CD8-positive, alpha-beta memory T cell (primary cell): ENCODE measurements at regions not wholly inside any gene's neighbourhood (a gene's known extent, or its start where the extent isn't known, plus 50 kb on each side); places are given as distances from the start of the nearest gene placed in this dataset.
"Not testable (repeated sequence)": the region's sequence is repeated elsewhere in the genome, so short reads cannot be mapped to it uniquely, and the experiment has no call there.

ENCODE experiments used
- CTCF ChIA-PET: fragments of 350-600 bp; sonication (Branson Sonifier 250); formaldehyde crosslinking; loops from one replicate; lab custom pipeline; 2021; ENCODE audit warnings: antibody characterized with exemption; lab: Charles Lee
- POLR2A ChIA-PET: fragments of 350-600 bp; sonication (Branson Sonifier 250); formaldehyde crosslinking; loops from one replicate; lab custom pipeline; 2021; ENCODE audit warnings: antibody characterized with exemption; lab: Charles Lee
- DNase-seq, 5 donors: peaks; one replicate each; pipeline versions ENCODE4 v3.0.0 to v3.0.0-alpha.2; 2020 to 2022; ENCODE audit warnings: mixed read lengths in 1 of 5
- H3K27ac ChIP-seq: one replicate; pipeline ENCODE4 v1.7.0; 2013; ENCODE audit warnings: low read depth, mild to moderate bottlenecking, low read length, moderate library complexity
- H3K27me3 ChIP-seq: 2 replicates; pipeline ENCODE4 v1.7.0; 2013; ENCODE audit warnings: low read length, mild to moderate bottlenecking; ENCODE audit not compliant: insufficient read depth, poor library complexity, severe bottlenecking
- H3K36me3 ChIP-seq: 2 replicates; pipeline ENCODE4 v1.7.0; 2013; ENCODE audit warnings: mild to moderate bottlenecking, low read length, moderate library complexity; ENCODE audit not compliant: insufficient read depth
- H3K4me1 ChIP-seq: 2 replicates; pipeline ENCODE4 v1.7.0; 2013; ENCODE audit warnings: mild to moderate bottlenecking, low read length, moderate library complexity; ENCODE audit not compliant: insufficient read depth
- H3K4me3 ChIP-seq: 2 replicates; pipeline ENCODE4 v1.7.0; 2013; ENCODE audit warnings: mild to moderate bottlenecking, low read length
- H3K9me3 ChIP-seq: 2 replicates; pipeline ENCODE4 v1.7.0; 2013; ENCODE audit warnings: mild to moderate bottlenecking, low read length
- H3K27ac Mint-ChIP-seq, 8 donors: one replicate each; pipeline ENCODE4 v1.8.0; 2020 to 2021; ENCODE audit warnings: mixed read lengths in 8 of 8, mild to moderate bottlenecking in 6 of 8, inconsistent platforms in 3 of 8, moderate library complexity in 3 of 8
- H3K27me3 Mint-ChIP-seq, 2 donors: one replicate each; pipeline ENCODE4 v1.8.0; 2020 to 2021; ENCODE audit warnings: mixed read lengths in 2 of 2, mild to moderate bottlenecking in 1 of 2, moderate library complexity in 1 of 2
- H3K36me3 Mint-ChIP-seq, 3 donors: one replicate each; pipeline ENCODE4 v1.8.0; 2020 to 2021; ENCODE audit warnings: mixed read lengths in 3 of 3, inconsistent platforms in 1 of 3, mild to moderate bottlenecking in 1 of 3
- H3K4me1 Mint-ChIP-seq, 3 donors: one replicate each; pipeline ENCODE4 v1.8.0; 2020 to 2021; ENCODE audit warnings: mixed read lengths in 3 of 3, inconsistent platforms in 1 of 3, mild to moderate bottlenecking in 1 of 3
- H3K4me3 Mint-ChIP-seq, 7 donors: one replicate each; pipeline ENCODE4 v1.8.0; 2020 to 2021; ENCODE audit warnings: mixed read lengths in 7 of 7, mild to moderate bottlenecking in 6 of 7, moderate library complexity in 4 of 7, inconsistent platforms in 2 of 7
- H3K9me3 Mint-ChIP-seq, 5 donors: one replicate each; pipeline ENCODE4 v1.8.0; 2020 to 2022; ENCODE audit warnings: mixed read lengths in 5 of 5, mild to moderate bottlenecking in 3 of 5, moderate library complexity in 2 of 5, inconsistent platforms in 1 of 5

GRCh38 chr20:17824676-17825251, 125.0 kb downstream of the BANF2 start:
- Mint-ChIP-seq H3K9me3 (peaks cover 0 to 2% (median 0%) of the 10 kb centered on the region in 5 donors), H3K4me1 (no peaks in the 10 kb centered on the region), H3K4me3 (no peak overlapping the region), H3K27ac (no peak overlapping the region), H3K27me3 (peaks cover 0 to 10% of the 10 kb centered on the region in 2 donors), H3K36me3 (no peaks in the 10 kb centered on the region)
- Histone ChIP-seq H3K36me3 (no peaks in the 10 kb centered on the region), H3K9me3 (no peaks in the 10 kb centered on the region), H3K27me3 (no peaks in the 10 kb centered on the region), H3K4me1 (no peaks in the 10 kb centered on the region), H3K27ac (no peak overlapping the region), H3K4me3 (no peak overlapping the region)
- POLR2A ChIA-PET: no interaction called here
- no peak for DNase-seq
- CTCF ChIA-PET: no interaction called here

DNA sequence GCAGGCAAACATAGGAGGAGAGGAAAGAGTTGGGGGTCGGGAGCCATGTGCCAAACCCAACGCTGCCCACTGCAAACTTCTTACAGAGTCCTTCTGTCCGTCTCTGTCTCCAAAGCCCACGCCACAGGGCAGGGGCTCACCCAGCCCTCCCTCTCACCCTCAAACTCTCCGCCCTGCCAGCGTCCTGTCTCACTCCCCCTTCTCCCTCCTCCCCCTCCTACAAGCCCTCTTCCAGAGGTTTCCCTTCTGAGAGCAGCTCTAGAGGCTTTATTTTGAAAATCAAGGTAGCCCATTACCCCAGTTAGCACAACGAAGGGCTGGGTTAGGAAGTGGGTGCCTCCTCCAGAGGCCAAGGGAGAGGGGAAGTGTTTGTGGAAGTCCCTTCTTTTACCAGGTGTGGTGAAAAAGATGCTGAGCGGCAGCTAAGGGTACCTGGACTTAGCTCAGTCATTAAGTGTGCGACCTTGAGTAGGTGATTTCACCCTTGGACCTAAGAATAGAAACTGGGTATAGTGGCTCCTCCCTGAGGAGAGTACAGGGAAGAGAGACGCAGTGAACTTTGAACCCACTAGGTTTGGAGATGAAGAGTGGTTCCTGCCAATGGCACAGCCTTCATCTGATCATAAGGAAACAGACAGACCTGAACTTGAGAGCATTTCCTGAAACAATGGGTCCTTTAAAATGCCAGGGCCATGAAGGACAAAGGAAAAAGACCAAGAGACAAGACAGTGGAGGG, 123.8 kb downstream of the BANF2 start:
- H3K4me3 Mint-ChIP-seq: no peak overlapping the region
- no peaks in the 10 kb centered on the region for H3K4me1 Mint-ChIP-seq
- ChIA-PET CTCF (no interaction called here), POLR2A (no interaction called here)
- no peaks in the 10 kb centered on the region for H3K27me3 ChIP-seq
- H3K27ac ChIP-seq: no peak overlapping the region
- H3K4me3 ChIP-seq: no peak overlapping the region
- peak overlapping the region in 2 of 8 donors; percentile 27 to 37 for H3K27ac Mint-ChIP-seq
- H3K36me3 ChIP-seq: no peaks in the 10 kb centered on the region
- DNase-seq: no peak
- no peaks in the 10 kb centered on the region for H3K9me3 ChIP-seq
- peaks cover 0 to 6% (median 3%) of the 10 kb centered on the region in 3 donors for H3K36me3 Mint-ChIP-seq
- H3K9me3 Mint-ChIP-seq: peaks cover 5 to 10% (median 6%) of the 10 kb centered on the region in 5 donors
- H3K4me1 ChIP-seq: no peaks in the 10 kb centered on the region
- peaks cover 0 to 9% of the 10 kb centered on the region in 2 donors for H3K27me3 Mint-ChIP-seq

DNA sequence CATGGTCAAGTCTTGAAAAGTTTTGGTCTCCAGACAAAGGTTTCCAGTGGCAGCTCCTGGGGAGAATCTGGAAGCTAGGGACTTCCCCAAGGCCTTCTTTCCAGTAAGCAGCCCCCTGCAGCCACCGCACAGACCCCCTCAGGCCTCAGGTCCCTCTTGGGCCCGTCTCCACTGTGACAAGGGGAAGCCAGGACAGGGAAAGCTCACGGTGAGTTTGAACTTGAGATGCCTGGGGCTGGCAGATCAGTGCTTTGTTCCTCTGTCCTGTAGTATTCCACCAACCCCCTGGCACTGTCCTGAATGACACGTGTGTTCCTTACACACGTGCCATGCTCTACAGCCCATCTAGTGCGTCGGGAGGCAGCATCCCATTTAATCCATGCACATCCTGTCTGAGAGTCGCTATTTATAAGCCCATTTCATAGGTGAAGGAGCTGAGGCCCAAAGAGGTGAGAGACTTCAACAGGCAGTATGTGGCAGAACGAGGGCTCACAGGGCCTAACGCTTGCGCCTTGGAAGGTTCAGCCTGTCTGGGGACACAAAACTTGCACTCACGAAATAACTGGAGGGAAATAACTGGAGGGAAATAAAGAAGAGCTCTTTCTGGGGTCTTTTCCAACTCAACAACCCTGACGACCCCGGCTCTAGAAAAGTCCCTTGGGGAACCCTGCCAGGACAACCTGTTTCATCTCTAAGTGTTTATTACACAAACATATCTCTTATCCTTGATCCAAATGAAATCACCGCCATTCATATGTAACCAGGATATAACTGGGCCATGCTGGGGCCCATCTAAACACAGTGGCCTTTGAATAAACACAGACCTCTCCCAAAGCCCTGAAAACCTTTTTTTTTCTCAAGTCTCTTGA, 123.0 kb downstream of the BANF2 start:
- ChIA-PET POLR2A (no interaction called here), CTCF (no interaction called here)
- no peak overlapping the region for H3K4me3 ChIP-seq
- H3K36me3 ChIP-seq: no peaks in the 10 kb centered on the region
- H3K4me1 ChIP-seq: no peaks in the 10 kb centered on the region
- H3K4me3 Mint-ChIP-seq: no peak overlapping the region
- H3K27ac Mint-ChIP-seq: no peak overlapping the region
- no peaks in the 10 kb centered on the region for H3K9me3 ChIP-seq
- no peaks in the 10 kb centered on the region for H3K4me1 Mint-ChIP-seq
- H3K27ac ChIP-seq: no peak overlapping the region
- DNase-seq: no peak
- H3K27me3 ChIP-seq: no peaks in the 10 kb centered on the region
- H3K36me3 Mint-ChIP-seq: peaks cover 0 to 6% (median 3%) of the 10 kb centered on the region in 3 donors
- H3K9me3 Mint-ChIP-seq: peaks cover 5 to 14% (median 6%) of the 10 kb centered on the region in 5 donors
- peaks cover 0 to 4% of the 10 kb centered on the region in 2 donors for H3K27me3 Mint-ChIP-seq

GRCh38 chr20:17822039-17822438, 122.3 kb downstream of the BANF2 start:
- Histone ChIP-seq H3K36me3 (no peaks in the 10 kb centered on the region), H3K9me3 (no peaks in the 10 kb centered on the region), H3K27me3 (no peaks in the 10 kb centered on the region), H3K4me3 (no peak overlapping the region), H3K4me1 (no peaks in the 10 kb centered on the region), H3K27ac (no peak overlapping the region)
- ChIA-PET POLR2A (no interaction called here), CTCF (no interaction called here)
- H3K9me3 Mint-ChIP-seq: peaks cover 5 to 14% (median 6%) of the 10 kb centered on the region in 5 donors
- H3K27me3 Mint-ChIP-seq: peaks cover 0 to 4% of the 10 kb centered on the region in 2 donors
- H3K27ac Mint-ChIP-seq: no peak overlapping the region
- H3K36me3 Mint-ChIP-seq: peaks cover 0 to 6% (median 3%) of the 10 kb centered on the region in 3 donors
- no peak overlapping the region for H3K4me3 Mint-ChIP-seq
- H3K4me1 Mint-ChIP-seq: no peaks in the 10 kb centered on the region
- DNase-seq: no peak

- H3K36me3 Mint-ChIP-seq, H3K27ac Mint-ChIP-seq, H3K4me3 Mint-ChIP-seq, CTCF ChIA-PET, H3K9me3 ChIP-seq, H3K36me3 ChIP-seq, H3K4me3 ChIP-seq, POLR2A ChIA-PET, H3K27ac ChIP-seq, H3K27me3 ChIP-seq, H3K4me1 ChIP-seq, DNase-seq, H3K27me3 Mint-ChIP-seq, H3K4me1 Mint-ChIP-seq: not testable (repeated sequence)
- peaks cover 5 to 14% (median 6%) of the 10 kb centered on the region in 5 donors for H3K9me3 Mint-ChIP-seq
These were observed 121.8 kb downstream of the BANF2 start for GRCh38 chr20:17821606-17822005.

DNA sequence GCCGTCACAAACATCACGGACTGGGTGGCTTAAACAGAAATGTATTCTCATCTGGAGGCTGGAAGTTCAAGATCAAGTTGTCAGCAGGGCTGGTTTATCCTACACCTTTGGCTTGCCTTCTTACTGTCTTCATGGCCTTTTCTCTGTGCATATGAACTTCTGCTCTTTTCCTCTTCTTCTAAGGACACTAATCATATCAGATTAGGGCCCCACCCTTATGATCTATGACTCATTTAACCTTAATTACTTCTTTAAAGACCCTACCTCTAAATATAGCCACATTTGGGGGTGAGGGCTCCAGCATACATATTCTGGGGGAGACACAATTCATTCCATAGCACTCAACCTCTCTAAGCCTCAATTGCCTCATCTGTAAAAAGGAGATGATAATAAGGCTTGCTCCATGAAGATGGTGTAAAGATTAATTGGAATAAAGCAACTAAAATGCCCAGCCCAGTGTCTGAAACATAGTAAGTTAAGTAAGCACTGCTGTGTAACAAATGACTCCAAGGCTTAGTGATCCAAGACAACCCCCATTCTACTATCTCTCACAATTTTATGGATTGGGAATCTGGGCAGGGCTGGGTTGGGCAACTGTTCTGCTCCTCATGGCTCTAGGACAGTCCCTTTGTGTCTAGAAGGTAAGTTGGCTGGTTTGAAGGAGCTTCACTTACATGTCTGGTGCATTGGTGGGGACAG, 119.8 kb downstream of the BANF2 start:
- H3K36me3 Mint-ChIP-seq: peaks cover 0 to 6% (median 3%) of the 10 kb centered on the region in 3 donors
- no peak overlapping the region for H3K27ac Mint-ChIP-seq
- Histone ChIP-seq H3K27ac (no peak overlapping the region), H3K4me1 (no peaks in the 10 kb centered on the region), H3K27me3 (no peaks in the 10 kb centered on the region), H3K4me3 (no peak overlapping the region), H3K36me3 (no peaks in the 10 kb centered on the region), H3K9me3 (no peaks in the 10 kb centered on the region)
- H3K4me3 Mint-ChIP-seq: no peak overlapping the region
- ChIA-PET POLR2A (no interaction called here), CTCF (no interaction called here)
- H3K9me3 Mint-ChIP-seq: peaks cover 5 to 14% (median 6%) of the 10 kb centered on the region in 5 donors
- H3K4me1 Mint-ChIP-seq: no peaks in the 10 kb centered on the region
- no peak for DNase-seq
- H3K27me3 Mint-ChIP-seq: peaks cover 0 to 3% of the 10 kb centered on the region in 2 donors

- no peak overlapping the region for H3K4me3 ChIP-seq
- no peaks in the 10 kb centered on the region for H3K9me3 ChIP-seq
- no peak overlapping the region for H3K27ac Mint-ChIP-seq
- H3K27me3 Mint-ChIP-seq: peaks cover 0 to 3% of the 10 kb centered on the region in 2 donors
- DNase-seq: no peak
- ChIA-PET CTCF (no interaction called here), POLR2A (no interaction called here)
- no peaks in the 10 kb centered on the region for H3K4me1 Mint-ChIP-seq
- H3K4me3 Mint-ChIP-seq: no peak overlapping the region
- H3K27me3 ChIP-seq: no peaks in the 10 kb centered on the region
- H3K36me3 ChIP-seq: no peaks in the 10 kb centered on the region
- peaks cover 0 to 6% (median 3%) of the 10 kb centered on the region in 3 donors for H3K36me3 Mint-ChIP-seq
- no peaks in the 10 kb centered on the region for H3K4me1 ChIP-seq
- H3K9me3 Mint-ChIP-seq: peaks cover 5 to 14% (median 6%) of the 10 kb centered on the region in 5 donors
- no peak overlapping the region for H3K27ac ChIP-seq
These were observed 118.4 kb downstream of the BANF2 start for GRCh38 chr20:17818187-17818586.
